Immature natural killer cell (primary cell): ENCODE measurements at regions not wholly inside any gene's neighbourhood (a gene's known extent, or its start where the extent isn't known, plus 50 kb on each side); places are given as distances from the start of the nearest gene placed in this dataset.

Experiments used
- DNase-seq, 3 donors: peaks; one replicate each; pipeline ENCODE4 v3.0.0; 2022; ENCODE audit warnings: mixed read lengths in 1 of 3
- H3K27ac Mint-ChIP-seq, 6 donors: one replicate each; pipeline ENCODE4 v1.8.0; 2020; ENCODE audit warnings: mixed read lengths in 6 of 6, mild to moderate bottlenecking in 5 of 6, inconsistent platforms in 4 of 6, moderate library complexity in 3 of 6
- H3K27me3 Mint-ChIP-seq, 3 donors: one replicate each; pipeline ENCODE4 v1.8.0; 2020 to 2021; ENCODE audit warnings: low read depth in 3 of 3, mild to moderate bottlenecking in 3 of 3, mixed read lengths in 3 of 3, moderate library complexity in 3 of 3, inconsistent platforms in 1 of 3
- H3K36me3 Mint-ChIP-seq, 3 donors: one replicate each; pipeline ENCODE4 v1.8.0; 2020; ENCODE audit warnings: mixed read lengths in 3 of 3, inconsistent platforms in 2 of 3, mild to moderate bottlenecking in 2 of 3
- H3K4me1 Mint-ChIP-seq, 2 donors: one replicate each; pipeline ENCODE4 v1.8.0; 2020; ENCODE audit warnings: inconsistent platforms in 2 of 2, mild to moderate bottlenecking in 2 of 2, mixed read lengths in 2 of 2, moderate library complexity in 1 of 2
- H3K4me3 Mint-ChIP-seq, 5 donors: one replicate each; pipeline ENCODE4 v1.8.0; 2020; ENCODE audit warnings: mild to moderate bottlenecking in 5 of 5, mixed read lengths in 5 of 5, inconsistent platforms in 3 of 5, moderate library complexity in 3 of 5
- H3K9me3 Mint-ChIP-seq, 6 donors: one replicate each; pipeline ENCODE4 v1.8.0; 2020; ENCODE audit warnings: mild to moderate bottlenecking in 6 of 6, mixed read lengths in 6 of 6, inconsistent platforms in 4 of 6, moderate library complexity in 3 of 6

GRCh38 chr6:18712595-18712994 is 325.4 kb downstream of the RNF144B start:
- Mint-ChIP-seq H3K4me3 (no peak overlapping the region), H3K9me3 (peaks cover 0 to 18% (median 2%) of the 10 kb centered on the region in 6 donors), H3K27me3 (no peaks in the 10 kb centered on the region), H3K36me3 (no peaks in the 10 kb centered on the region), H3K4me1 (no peaks in the 10 kb centered on the region), H3K27ac (no peak overlapping the region)
- DNase-seq, result no peak

- no peak overlapping the region for H3K27ac Mint-ChIP-seq
- DNase-seq, result no peak
- H3K4me1 Mint-ChIP-seq, result no peaks in the 10 kb centered on the region
- H3K36me3 Mint-ChIP-seq, result no peaks in the 10 kb centered on the region
- no peak overlapping the region for H3K4me3 Mint-ChIP-seq
- no peaks in the 10 kb centered on the region for H3K27me3 Mint-ChIP-seq
- peaks cover 0 to 17% (median 2%) of the 10 kb centered on the region in 6 donors for H3K9me3 Mint-ChIP-seq
Measured at GRCh38 chr6:18720075-18720474, 332.9 kb downstream of the RNF144B start.

- H3K9me3 Mint-ChIP-seq, result peaks cover 0 to 25% (median 6%) of the 10 kb centered on the region in 6 donors
- no peaks in the 10 kb centered on the region for H3K36me3 Mint-ChIP-seq
- H3K4me3 Mint-ChIP-seq, result no peak overlapping the region
- no peaks in the 10 kb centered on the region for H3K4me1 Mint-ChIP-seq
- H3K27me3 Mint-ChIP-seq, result no peaks in the 10 kb centered on the region
- no peak overlapping the region for H3K27ac Mint-ChIP-seq
- no peak for DNase-seq
Measured at GRCh38 chr6:18724056-18724455, 336.9 kb downstream of the RNF144B start.

- H3K27ac Mint-ChIP-seq, result no peak overlapping the region
- peaks cover 0 to 4% (median 0%) of the 10 kb centered on the region in 3 donors for H3K36me3 Mint-ChIP-seq
- H3K4me1 Mint-ChIP-seq, result no peaks in the 10 kb centered on the region
- no peaks in the 10 kb centered on the region for H3K27me3 Mint-ChIP-seq
- H3K9me3 Mint-ChIP-seq, result peaks cover 3 to 25% (median 8%) of the 10 kb centered on the region in 6 donors
- DNase-seq, result no peak
- H3K4me3 Mint-ChIP-seq, result no peak overlapping the region
Measured at GRCh38 chr6:18725449-18725848, 338.3 kb downstream of the RNF144B start.

GRCh38 chr6:18733921-18734550 is 346.9 kb downstream of the RNF144B start:
- peaks cover 0 to 4% (median 0%) of the 10 kb centered on the region in 3 donors for H3K36me3 Mint-ChIP-seq
- H3K27ac Mint-ChIP-seq, result no peak overlapping the region
- peaks cover 4 to 22% (median 6%) of the 10 kb centered on the region in 6 donors for H3K9me3 Mint-ChIP-seq

GRCh38 chr6:18741741-18742140 is 354.6 kb downstream of the RNF144B start:
- Mint-ChIP-seq H3K27me3 (peaks cover 0 to 2% (median 0%) of the 10 kb centered on the region in 3 donors), H3K36me3 (peaks cover 0 to 4% (median 0%) of the 10 kb centered on the region in 3 donors), H3K27ac (no peak overlapping the region), H3K9me3 (peaks cover 0 to 6% (median 2%) of the 10 kb centered on the region in 6 donors), H3K4me1 (no peaks in the 10 kb centered on the region), H3K4me3 (no peak overlapping the region)
- no peak for DNase-seq

More at GRCh38 chr6:18733921-18734550, 346.9 kb downstream of the RNF144B start:
- Mint-ChIP-seq H3K4me3 (no peak overlapping the region), H3K4me1 (no peaks in the 10 kb centered on the region), H3K27me3 (no peaks in the 10 kb centered on the region)
- no peak for DNase-seq

GRCh38 chr6:18742406-18742805 is 355.3 kb downstream of the RNF144B start:
- Mint-ChIP-seq H3K4me1 (no peaks in the 10 kb centered on the region), H3K4me3 (no peak overlapping the region), H3K9me3 (peaks cover 0 to 5% (median 1%) of the 10 kb centered on the region in 6 donors), H3K36me3 (peaks cover 0 to 4% (median 0%) of the 10 kb centered on the region in 3 donors), H3K27me3 (peaks cover 0 to 2% (median 0%) of the 10 kb centered on the region in 3 donors), H3K27ac (no peak overlapping the region)
- DNase-seq, result no peak

- H3K27me3 Mint-ChIP-seq, result peaks cover 0 to 7% (median 0%) of the 10 kb centered on the region in 3 donors
- no peaks in the 10 kb centered on the region for H3K4me1 Mint-ChIP-seq
- H3K9me3 Mint-ChIP-seq, result peaks cover 0 to 3% (median under 1%) of the 10 kb centered on the region in 6 donors
- no peak overlapping the region for H3K4me3 Mint-ChIP-seq
- peaks cover 0 to 2% (median 0%) of the 10 kb centered on the region in 3 donors for H3K36me3 Mint-ChIP-seq
- no peak overlapping the region for H3K27ac Mint-ChIP-seq
- no peak for DNase-seq
Measured at GRCh38 chr6:18746727-18747126, 359.6 kb downstream of the RNF144B start.

- no peaks in the 10 kb centered on the region for H3K36me3 Mint-ChIP-seq
- H3K4me3 Mint-ChIP-seq, result no peak overlapping the region
Measured at GRCh38 chr6:18748314-18748713, 361.2 kb downstream of the RNF144B start.

GRCh38 chr6:18752278-18753068 is 365.3 kb downstream of the RNF144B start:
- Mint-ChIP-seq H3K4me1 (no peaks in the 10 kb centered on the region), H3K36me3 (no peaks in the 10 kb centered on the region), H3K9me3 (peaks cover 0 to 5% (median 3%) of the 10 kb centered on the region in 6 donors), H3K27me3 (peaks cover 0 to 6% (median 4%) of the 10 kb centered on the region in 3 donors), H3K4me3 (no peak overlapping the region), H3K27ac (no peak overlapping the region)
- no peak for DNase-seq

More at GRCh38 chr6:18748314-18748713, 361.2 kb downstream of the RNF144B start:
- no peaks in the 10 kb centered on the region for H3K4me1 Mint-ChIP-seq
- H3K27ac Mint-ChIP-seq, result no peak overlapping the region
- no peak for DNase-seq
- H3K27me3 Mint-ChIP-seq, result peaks cover 0 to 7% (median 3%) of the 10 kb centered on the region in 3 donors
- peaks cover 0 to 2% (median 0%) of the 10 kb centered on the region in 6 donors for H3K9me3 Mint-ChIP-seq

GRCh38 chr6:18753076-18753475 is 365.9 kb downstream of the RNF144B start:
- Mint-ChIP-seq H3K9me3 (peaks cover 0 to 5% (median 3%) of the 10 kb centered on the region in 6 donors), H3K27me3 (peaks cover 0 to 6% (median 4%) of the 10 kb centered on the region in 3 donors), H3K36me3 (no peaks in the 10 kb centered on the region)

GRCh38 chr6:18763086-18763485 is 375.9 kb downstream of the RNF144B start:
- no peak for DNase-seq
- Mint-ChIP-seq H3K27ac (no peak overlapping the region), H3K4me1 (no peaks in the 10 kb centered on the region)

More at GRCh38 chr6:18753076-18753475, 365.9 kb downstream of the RNF144B start:
- no peaks in the 10 kb centered on the region for H3K4me1 Mint-ChIP-seq
- no peak overlapping the region for H3K4me3 Mint-ChIP-seq
- no peak for DNase-seq
- H3K27ac Mint-ChIP-seq, result no peak overlapping the region

GRCh38 chr6:18784794-18785193 is 397.6 kb downstream of the RNF144B start:
- no peak for DNase-seq
- no peak overlapping the region for H3K27ac Mint-ChIP-seq
- H3K4me3 Mint-ChIP-seq, result no peak overlapping the region
- no peaks in the 10 kb centered on the region for H3K4me1 Mint-ChIP-seq
- H3K36me3 Mint-ChIP-seq, result no peaks in the 10 kb centered on the region
- H3K9me3 Mint-ChIP-seq, result peaks cover 5 to 28% (median 11%) of the 10 kb centered on the region in 6 donors
- no peaks in the 10 kb centered on the region for H3K27me3 Mint-ChIP-seq

More at GRCh38 chr6:18763086-18763485, 375.9 kb downstream of the RNF144B start:
- Mint-ChIP-seq H3K27me3 (peaks cover 0 to 2% (median 0%) of the 10 kb centered on the region in 3 donors), H3K36me3 (no peaks in the 10 kb centered on the region), H3K9me3 (peaks cover 2 to 9% (median 4%) of the 10 kb centered on the region in 6 donors), H3K4me3 (no peak overlapping the region)
